GM10266 (cell line): ENCODE measurements at regions not wholly inside any gene's neighbourhood (a gene's known extent, or its start where the extent isn't known, plus 50 kb on each side); places are given as distances from the start of the nearest gene placed in this dataset.

ENCODE experiments used
- DNase-seq: peaks from one replicate; pipeline ENCODE4 v3.0.0; 2012; ENCODE audit errors: extremely low spot score
- TF ChIP-seq, protein P1 (sequence below): IDR thresholded peaks from 2 replicates; pipeline ENCODE4 v1.5.1; 2012; ENCODE audit warnings: mild to moderate bottlenecking, low read depth; ENCODE audit not compliant: control insufficient read depth, insufficient read depth; ENCODE audit errors: missing control alignments

DNA sequence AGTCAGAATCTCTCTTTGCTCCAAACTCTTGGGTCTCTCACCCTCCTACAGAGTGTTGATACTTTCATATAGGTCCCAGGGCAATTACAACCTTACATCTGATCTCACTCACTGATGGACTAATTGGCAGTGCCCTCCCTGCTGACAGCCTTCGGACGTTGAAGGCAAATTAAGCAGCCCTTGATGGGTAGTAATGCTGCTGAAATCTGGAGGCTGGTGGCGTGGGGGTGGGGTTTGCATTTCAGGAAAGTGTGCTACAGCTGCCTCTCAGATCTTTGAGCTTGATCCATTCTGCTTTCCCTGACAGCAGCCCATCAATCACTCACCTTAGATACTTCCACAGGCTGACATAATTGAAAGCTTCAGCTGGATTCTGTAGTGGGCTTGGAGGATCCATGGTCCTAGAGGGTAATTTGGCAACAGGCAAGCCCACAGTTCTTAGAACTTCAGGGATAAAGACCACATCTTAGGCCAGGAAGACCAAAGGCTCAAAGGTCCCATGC, 349.1 kb upstream of the PODXL start:
- no peak for DNase-seq
- TF ChIP-seq, protein P1, sequence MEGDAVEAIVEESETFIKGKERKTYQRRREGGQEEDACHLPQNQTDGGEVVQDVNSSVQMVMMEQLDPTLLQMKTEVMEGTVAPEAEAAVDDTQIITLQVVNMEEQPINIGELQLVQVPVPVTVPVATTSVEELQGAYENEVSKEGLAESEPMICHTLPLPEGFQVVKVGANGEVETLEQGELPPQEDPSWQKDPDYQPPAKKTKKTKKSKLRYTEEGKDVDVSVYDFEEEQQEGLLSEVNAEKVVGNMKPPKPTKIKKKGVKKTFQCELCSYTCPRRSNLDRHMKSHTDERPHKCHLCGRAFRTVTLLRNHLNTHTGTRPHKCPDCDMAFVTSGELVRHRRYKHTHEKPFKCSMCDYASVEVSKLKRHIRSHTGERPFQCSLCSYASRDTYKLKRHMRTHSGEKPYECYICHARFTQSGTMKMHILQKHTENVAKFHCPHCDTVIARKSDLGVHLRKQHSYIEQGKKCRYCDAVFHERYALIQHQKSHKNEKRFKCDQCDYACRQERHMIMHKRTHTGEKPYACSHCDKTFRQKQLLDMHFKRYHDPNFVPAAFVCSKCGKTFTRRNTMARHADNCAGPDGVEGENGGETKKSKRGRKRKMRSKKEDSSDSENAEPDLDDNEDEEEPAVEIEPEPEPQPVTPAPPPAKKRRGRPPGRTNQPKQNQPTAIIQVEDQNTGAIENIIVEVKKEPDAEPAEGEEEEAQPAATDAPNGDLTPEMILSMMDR = no peak

DNA sequence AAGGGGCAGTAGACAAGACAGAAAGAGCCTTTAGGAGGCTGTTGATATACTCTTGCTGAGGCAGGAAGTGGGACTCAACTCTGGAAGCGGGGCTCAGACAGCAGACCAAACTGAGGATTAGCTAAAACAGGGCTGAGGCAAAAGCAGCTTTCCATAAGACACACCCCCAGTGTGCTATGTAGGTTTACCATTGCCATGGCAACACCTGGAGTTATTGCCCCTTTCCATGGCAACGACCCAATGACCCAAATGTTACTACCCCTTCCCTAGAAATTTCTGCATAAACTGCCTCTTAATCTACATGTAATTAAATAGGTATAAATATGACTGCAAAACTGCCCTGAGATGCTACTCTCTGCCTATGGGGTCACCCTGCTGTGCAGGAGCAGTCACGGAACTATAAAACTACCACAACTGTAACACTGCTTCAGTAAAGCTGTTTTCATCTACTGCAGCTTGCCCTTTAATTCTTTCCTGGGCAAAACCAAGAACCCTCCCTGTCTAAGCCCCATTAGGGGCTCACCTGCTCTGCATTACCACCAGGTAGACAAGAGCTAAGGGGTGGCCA, 348.4 kb upstream of the PODXL start:
- TF ChIP-seq, protein P1 = no peak
- no peak for DNase-seq

DNA sequence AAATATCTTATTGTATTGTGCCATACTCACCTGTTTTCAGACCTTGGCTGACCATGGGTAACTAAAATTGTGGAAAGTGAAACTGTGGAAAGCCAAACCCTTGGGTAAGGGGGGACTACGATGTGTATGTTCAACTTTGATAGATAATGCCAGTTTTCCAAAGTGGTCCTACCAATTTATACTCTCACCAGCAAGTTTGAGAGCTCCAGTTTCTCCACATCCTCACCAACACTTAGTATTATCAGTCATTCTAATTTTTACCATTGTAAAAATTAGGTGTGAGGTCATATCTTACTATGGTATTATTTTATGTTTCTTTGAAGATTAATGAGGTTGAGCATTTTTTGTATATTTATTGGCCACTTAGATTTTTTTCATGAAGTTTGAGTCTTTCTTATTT, 346.9 kb upstream of the PODXL start:
- DNase-seq = no peak
- TF ChIP-seq, protein P1 = no peak

DNA sequence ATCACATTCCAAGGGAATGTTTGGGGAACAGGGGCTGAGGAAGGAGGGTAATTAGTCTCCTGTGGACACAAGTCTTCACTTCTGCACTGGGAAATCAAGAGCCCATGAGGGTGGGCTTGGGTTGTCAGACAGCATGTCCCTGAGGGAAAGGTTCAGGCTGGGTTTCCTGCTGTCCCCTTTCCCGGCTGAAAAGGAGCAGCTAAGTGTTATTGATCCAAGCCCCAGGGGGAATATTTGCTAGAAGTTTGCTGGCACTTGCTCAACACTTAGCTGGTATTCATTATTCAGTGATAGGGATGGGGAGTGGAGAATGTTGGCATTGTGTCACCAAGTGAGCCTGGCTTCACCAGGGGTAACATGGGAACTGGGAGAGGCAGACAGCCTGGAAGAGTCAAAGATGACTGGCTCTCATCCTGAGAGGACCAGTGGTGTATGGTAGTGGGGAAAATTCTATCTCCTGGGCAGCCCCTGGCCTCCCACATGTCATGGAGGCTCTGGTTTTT, 344.4 kb upstream of the PODXL start:
- no peak for DNase-seq

DNA sequence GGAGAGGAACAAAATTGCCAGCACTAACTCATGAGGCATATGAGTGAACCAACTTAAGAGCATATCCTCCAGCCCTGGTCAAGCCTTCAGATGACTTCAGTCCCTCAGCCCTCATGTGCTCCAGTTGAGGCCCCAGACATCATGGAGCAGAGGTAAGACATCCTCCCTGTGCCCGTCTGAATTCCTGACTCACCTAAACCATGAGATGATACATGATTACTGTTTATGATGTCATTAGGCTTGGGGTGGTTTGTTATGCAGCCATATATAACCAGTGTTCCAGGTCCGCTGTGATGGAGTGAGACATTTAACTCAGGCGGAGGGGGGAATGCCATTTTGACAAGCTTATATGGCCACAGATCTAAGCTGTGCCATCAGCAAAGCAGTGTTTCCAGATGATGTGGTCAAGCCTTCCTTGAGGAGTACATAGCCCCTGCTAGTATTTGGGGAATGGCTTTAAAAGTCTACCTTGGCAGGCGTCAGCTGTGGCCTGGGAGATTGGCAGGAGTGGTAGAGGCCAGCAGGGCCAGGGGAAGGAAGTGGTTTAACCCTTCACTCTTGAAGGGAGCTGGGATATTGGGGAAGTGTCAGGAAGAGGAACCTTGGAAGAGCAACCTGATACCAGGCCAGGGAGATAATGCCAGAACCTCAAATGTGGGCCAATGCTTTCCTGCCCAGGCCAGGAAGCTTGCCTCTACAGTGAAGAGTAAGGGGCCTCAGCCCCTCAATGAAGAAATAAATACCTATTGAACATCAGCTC, 343.0 kb upstream of the PODXL start:
- TF ChIP-seq, protein P1 = no peak
- DNase-seq = no peak

More for the DNA sequence above, 344.4 kb upstream of the PODXL start:
- TF ChIP-seq, protein P1 = no peak

DNA sequence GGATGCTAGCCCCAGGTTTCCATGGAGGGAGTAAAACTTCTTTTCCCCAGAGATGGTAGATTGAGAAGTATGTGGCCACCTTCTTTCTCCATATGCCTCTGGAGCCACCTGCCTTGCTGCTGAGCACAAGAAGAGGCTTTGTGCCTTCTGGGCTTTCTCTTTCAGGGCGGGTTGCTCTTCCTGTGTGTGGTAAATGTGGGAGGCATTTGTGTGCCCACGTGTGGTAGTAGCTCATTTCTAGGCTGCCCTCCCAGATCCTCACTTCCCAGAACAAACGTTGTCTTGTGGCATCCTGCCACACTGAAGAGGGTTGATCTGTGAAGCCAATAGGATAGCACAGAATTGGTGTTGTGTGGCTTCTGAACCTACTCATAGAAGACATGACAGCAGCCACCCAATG, 342.0 kb upstream of the PODXL start:
- DNase-seq = no peak

More for the DNA sequence above, 342.0 kb upstream of the PODXL start:
- TF ChIP-seq, protein P1 = no peak
